HG02938 (cell line): ENCODE measurements at regions not wholly inside any gene's neighbourhood (a gene's known extent, or its start where the extent isn't known, plus 50 kb on each side); places are given as distances from the start of the nearest gene placed in this dataset.
"Not testable (repeated sequence)": the region's sequence is repeated elsewhere in the genome, so short reads cannot be mapped to it uniquely, and the experiment has no call there.

ENCODE experiments used
- ATAC-seq: cut with Tn5 transposase; IDR thresholded peaks from one replicate; pipeline ENCODE4 v1.9.1; 2021; ENCODE audit warnings: mild to moderate bottlenecking, moderate library complexity; ENCODE audit not compliant: unreplicated experiment

- no peak for ATAC-seq
These were observed 613.6 kb upstream of the PHF14 start for GRCh38 chr7:10360050-10360449.

- ATAC-seq: no peak
These were observed 571.9 kb upstream of the PHF14 start for GRCh38 chr7:10401793-10402192.

- ATAC-seq: peak; percentile 86
These were observed 561.2 kb upstream of the PHF14 start for GRCh38 chr7:10412422-10413019.

GRCh38 chr7:10418985-10419384, 554.7 kb upstream of the PHF14 start:
- ATAC-seq: no peak

- ATAC-seq: no peak
These were observed 544.6 kb upstream of the PHF14 start for GRCh38 chr7:10429031-10429430.

- no peak for ATAC-seq
These were observed 544.2 kb upstream of the PHF14 start for GRCh38 chr7:10429511-10429910.

GRCh38 chr7:10436302-10436701, 537.4 kb upstream of the PHF14 start:
- no peak for ATAC-seq

- no peak for ATAC-seq
These were observed 534.6 kb upstream of the PHF14 start for GRCh38 chr7:10439027-10439426.

GRCh38 chr7:10455936-10456335, 517.7 kb upstream of the PHF14 start:
- no peak for ATAC-seq

GRCh38 chr7:10460474-10460873, 513.2 kb upstream of the PHF14 start:
- no peak for ATAC-seq

GRCh38 chr7:10463701-10464100, 510.0 kb upstream of the PHF14 start:
- no peak for ATAC-seq

- not testable (repeated sequence) for ATAC-seq
These were observed 508.1 kb upstream of the PHF14 start for GRCh38 chr7:10465536-10465935.

- ATAC-seq: no peak
These were observed 504.8 kb upstream of the PHF14 start for GRCh38 chr7:10468908-10469307.

- no peak for ATAC-seq
These were observed 504.2 kb upstream of the PHF14 start for GRCh38 chr7:10469476-10469875.

- ATAC-seq: no peak
These were observed 502.2 kb upstream of the PHF14 start for GRCh38 chr7:10471280-10472058.

GRCh38 chr7:10472115-10472514, 501.6 kb upstream of the PHF14 start:
- ATAC-seq: no peak

GRCh38 chr7:10473569-10473968, 500.1 kb upstream of the PHF14 start:
- no peak for ATAC-seq

- ATAC-seq: no peak
These were observed 499.6 kb upstream of the PHF14 start for GRCh38 chr7:10474048-10474447.

- no peak for ATAC-seq
These were observed 497.6 kb upstream of the PHF14 start for GRCh38 chr7:10475940-10476641.

- no peak for ATAC-seq
These were observed 497.0 kb upstream of the PHF14 start for GRCh38 chr7:10476642-10477041.

- ATAC-seq: no peak
These were observed 490.0 kb upstream of the PHF14 start for GRCh38 chr7:10483671-10484070.

GRCh38 chr7:10484767-10485166, 488.9 kb upstream of the PHF14 start:
- ATAC-seq: no peak
